IPS-18c (cell line): ENCODE measurements at regions not wholly inside any gene's neighbourhood (a gene's known extent, or its start where the extent isn't known, plus 50 kb on each side); places are given as distances from the start of the nearest gene placed in this dataset.
"Not testable (repeated sequence)": the region's sequence is repeated elsewhere in the genome, so short reads cannot be mapped to it uniquely, and the experiment has no call there.

Source experiments
- H3K4me3 ChIP-seq: 2 replicates; pipeline ENCODE4 v1.7.0; 2013; ENCODE audit warnings: low read depth, mild to moderate bottlenecking, low read length, moderate library complexity; ENCODE audit not compliant: insufficient read depth
- H3K9me3 ChIP-seq: one replicate; pipeline ENCODE4 v1.6.1; 2013; ENCODE audit warnings: mild to moderate bottlenecking, low read length, moderate library complexity; ENCODE audit not compliant: control insufficient read depth, insufficient read depth

DNA sequence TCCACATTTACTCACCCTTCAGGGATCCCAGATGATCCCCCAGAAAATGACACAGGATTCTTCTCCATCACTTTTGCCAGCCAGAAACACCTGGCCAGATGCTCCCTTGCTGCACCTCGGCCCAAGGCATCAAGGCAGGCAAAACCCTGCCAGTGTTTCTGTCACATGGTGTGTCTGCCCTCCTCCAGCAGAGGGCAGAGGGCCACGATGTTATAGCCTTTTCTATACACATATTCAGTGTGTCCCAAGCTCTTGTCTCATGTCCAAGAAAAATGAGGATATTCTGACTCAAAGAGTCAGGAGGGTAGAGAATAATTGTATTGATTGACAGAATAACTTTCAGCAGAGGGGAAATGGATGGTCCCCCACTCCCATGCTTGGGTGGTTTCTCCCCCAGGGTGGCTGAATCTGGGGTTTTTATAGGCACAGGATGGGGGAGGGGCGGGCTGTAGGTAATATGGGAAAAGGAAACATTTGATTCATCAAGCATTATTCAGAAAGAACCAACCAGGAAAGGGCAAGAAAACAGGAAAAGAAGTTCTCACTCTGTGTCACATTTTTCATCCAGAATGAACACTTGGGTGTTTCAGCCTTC is 933.9 kb downstream of the TRIB2 start:
- Histone ChIP-seq H3K9me3 (peaks cover 2% of the 10 kb centered on the region), H3K4me3 (no peak overlapping the region)

DNA sequence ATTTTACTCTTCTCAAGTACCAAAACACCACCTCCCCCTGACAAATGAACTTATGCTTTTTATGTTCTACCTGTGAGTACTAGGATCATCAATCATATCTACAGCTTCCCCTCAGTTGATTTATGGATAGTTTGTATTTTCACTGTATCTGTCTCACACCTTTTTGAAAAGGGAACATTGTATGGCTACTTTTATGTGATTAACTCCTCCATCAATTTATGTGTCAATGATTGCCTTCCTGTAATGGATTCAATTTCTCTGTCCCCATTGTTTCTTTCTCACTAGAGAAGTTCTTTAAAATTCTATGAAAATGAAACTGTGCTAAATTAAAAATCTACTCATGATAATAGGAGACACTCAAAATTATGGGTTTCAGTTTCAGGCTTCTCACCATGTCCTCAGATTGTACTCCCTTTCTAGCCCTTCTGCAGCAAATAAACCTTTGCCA is 935.0 kb downstream of the TRIB2 start:
- H3K9me3 ChIP-seq: peaks cover 2% of the 10 kb centered on the region

DNA sequence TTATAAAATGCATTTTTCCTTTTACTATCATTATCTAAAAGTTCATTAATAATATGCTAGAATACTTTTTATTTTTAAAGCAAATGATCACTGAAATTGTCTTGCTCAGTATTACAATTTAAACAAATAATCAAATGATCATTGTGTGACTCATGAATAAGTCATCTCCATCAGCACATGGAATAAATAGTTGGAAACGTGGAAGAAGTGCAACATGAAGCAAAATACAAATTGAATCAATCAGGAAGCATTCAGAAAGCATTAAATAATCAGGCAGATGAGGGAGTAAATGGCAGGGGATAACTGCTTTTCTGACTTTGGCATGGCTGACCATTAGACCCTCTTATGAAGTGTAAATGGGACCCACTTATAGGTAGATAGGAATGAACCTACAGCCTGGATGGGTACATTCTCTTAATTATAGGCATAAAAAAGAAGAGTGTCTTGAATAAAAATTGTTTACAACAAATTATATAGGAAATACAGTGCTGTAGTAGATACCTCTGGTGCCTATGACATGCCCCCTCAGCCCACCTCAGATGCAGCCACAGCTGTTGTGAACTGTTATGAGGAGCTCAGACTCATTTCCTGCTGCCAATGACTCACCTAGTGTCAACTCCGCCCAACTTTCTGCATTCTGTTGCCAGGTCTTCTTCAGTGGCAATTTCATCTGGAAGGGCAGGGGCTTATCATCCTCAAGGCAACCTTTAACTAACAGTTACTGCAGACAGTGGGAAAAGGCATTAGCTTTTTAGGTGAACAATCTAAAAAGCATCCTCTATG is 936.0 kb downstream of the TRIB2 start:
- peaks cover 2% of the 10 kb centered on the region for H3K9me3 ChIP-seq

More for the DNA sequence above, 935.0 kb downstream of the TRIB2 start:
- no peak overlapping the region for H3K4me3 ChIP-seq

DNA sequence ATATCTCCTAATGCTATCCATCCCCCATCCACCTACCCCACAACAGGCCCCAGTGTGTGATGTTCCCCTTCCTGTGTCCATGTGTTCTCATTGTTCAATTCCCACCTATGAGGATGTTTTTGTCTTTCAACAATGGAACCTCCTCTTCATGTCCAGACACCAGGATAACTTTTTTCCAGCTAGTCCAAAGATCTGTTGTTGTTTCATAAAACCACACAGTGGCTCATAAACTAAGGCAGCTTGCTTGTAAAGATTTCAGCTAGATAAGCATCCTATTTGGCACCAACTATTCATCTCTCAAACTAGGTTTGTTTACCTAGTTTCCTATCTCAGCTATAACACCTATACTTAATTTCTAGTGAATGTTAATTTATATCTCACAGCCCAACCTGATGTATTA is 937.7 kb downstream of the TRIB2 start:
- H3K4me3 ChIP-seq: no peak overlapping the region

More for the DNA sequence above, 936.0 kb downstream of the TRIB2 start:
- no peak overlapping the region for H3K4me3 ChIP-seq

DNA sequence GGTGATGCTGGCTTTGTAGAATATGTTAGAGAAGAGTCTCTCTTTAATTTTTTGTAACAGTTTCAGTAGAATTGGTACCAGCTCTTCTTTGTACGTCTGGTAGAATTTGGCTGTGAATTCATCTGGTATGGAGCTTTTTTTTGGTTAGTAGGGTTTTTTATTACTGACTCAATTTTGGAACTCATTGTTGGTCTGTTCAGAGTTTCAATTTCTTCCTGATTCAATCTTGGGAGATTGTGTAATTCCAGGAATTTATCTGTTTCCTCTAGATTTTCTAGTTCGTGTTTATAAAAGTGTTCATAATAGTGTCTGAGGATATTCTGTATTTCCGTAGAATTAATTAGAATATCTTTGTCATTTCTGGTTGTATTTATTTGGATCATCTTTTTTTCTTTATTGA is 943.5 kb downstream of the TRIB2 start:
- H3K4me3 ChIP-seq: no peak overlapping the region
- no peaks in the 10 kb centered on the region for H3K9me3 ChIP-seq

More for the DNA sequence above, 937.7 kb downstream of the TRIB2 start:
- H3K9me3 ChIP-seq: peaks cover 2% of the 10 kb centered on the region

DNA sequence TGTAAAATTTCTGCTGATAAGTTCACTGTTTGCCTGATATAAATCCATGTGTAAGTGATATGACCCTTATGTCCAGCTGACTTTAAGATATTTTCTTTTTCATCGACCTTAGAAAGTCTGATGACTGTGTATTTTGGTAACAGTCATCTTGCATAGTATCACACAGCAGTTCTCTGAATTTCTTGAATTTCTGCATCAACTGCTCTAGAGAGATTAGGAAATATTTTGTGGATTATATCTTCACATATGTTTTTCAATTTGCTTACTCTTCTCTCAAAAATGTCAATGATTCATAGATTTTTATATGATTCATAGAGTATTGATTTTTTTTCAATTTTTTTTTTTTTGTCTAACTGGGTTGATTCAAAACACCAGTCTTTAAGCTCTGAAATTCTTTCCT is 945.3 kb downstream of the TRIB2 start:
- Histone ChIP-seq H3K4me3 (no peak overlapping the region), H3K9me3 (no peaks in the 10 kb centered on the region)

DNA sequence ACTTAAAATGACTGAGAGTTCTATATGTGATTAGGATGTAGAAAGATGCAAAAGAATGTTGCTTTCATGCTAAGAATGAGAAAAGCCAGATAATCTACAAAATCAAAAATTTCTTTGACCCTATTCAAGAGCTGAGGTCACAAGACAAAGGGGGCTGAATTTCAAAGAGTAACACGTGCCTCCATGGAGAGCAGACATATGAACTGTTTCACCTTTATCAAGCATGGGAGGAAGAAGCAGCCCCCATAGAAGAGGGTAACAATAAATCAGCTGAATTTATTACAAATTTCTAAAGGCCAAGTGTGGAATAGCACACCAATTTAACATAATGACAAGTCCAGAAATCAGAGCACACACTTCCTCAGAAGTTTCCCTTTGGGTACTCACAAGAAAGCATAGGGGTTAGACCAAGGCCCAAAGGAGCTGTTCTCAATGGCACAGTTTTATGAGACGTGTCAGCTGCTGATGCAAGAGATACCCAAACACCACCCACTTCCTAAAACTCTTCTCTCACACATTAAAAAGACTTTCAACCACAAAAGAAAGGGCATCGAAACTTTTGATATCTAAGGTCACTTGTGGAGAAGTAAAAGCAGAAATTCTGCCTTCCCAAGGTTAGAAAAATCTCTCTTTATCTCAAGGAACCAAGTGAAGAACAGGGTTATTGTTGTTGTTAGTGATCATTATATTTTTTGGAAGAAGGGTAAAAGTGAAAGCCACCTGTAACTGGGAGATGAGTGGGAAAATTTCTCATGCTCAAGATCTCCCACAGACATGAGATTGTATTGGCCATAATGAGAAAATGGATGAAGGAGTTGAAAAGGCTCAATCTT is 950.1 kb downstream of the TRIB2 start:
- H3K9me3 ChIP-seq: no peaks in the 10 kb centered on the region
- no peak overlapping the region for H3K4me3 ChIP-seq

DNA sequence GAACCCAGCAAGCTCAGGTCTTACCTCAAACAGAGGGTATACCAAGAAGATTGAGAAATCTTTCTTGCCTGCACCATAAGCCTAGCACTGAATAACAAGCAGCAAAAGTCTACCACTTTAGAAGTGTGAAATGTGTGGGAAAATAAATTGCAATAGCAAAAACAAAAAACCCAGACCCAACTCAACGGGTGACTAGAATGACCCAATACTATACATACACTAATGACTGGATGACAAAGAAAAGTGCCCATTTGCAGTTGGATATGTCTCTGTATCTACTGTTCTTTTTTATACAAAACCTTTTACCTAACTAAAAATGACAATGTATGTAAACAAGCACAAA is 950.6 kb downstream of the TRIB2 start:
- Histone ChIP-seq H3K9me3 (peaks cover 2% of the 10 kb centered on the region), H3K4me3 (no peak overlapping the region)

DNA sequence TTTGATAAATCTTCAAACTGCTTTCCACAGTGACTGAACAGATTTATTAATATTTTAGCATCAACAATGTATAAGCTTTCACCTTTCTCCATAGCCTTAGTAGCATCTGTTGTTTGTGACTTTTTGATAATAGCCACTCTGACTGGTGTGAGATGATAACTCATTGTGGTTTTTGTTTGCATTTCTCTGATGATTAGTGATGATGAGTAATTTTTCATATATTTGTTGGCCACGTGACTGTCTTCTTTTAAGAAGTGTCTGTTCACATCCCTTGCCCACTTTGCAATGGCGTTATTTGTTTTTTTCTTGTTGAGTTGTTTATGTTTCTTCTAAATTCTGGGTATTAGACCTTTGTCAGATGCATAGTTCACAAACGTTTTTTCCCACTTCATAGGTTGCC is 952.9 kb downstream of the TRIB2 start:
- Histone ChIP-seq H3K4me3 (no peak overlapping the region), H3K9me3 (peaks cover 2% of the 10 kb centered on the region)

DNA sequence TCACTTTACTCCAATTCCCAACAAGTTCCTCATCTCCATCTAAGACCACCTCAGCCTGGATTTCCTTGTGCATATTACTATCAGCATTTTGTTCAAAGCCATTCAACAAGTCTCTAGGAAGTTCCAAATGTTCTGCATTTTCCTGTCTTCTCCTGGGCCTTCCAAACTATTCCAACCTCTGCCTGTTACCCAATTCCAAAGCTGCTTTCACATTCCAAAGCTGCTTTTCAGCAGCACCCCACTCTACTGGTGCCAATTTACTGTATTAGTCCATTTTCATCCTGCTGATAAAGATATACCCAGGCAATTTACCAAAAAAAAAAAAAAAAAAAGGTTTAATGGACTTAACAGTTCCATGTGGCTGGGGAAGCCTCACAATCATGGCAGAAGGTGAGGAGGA is 957.1 kb downstream of the TRIB2 start:
- H3K4me3 ChIP-seq, H3K9me3 ChIP-seq: not testable (repeated sequence)

DNA sequence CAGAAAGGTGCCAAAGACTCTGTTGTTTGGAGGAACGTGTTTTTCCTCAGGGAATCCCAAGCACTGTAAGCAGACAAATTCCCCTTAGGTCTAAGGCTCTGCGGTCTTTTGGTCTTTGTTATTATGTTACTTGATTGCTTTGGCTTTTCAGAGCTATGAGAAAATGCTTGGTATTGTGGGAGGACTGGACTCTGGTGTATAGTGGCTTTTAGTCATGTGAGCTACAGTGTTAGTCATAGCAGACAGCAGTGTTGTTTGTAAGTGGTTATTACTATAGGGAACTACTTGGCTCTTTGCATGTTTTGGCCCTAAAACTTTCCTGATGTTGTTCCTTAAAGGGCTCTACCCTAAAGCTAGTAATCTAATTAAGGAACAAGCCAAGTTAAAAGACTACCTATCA is 956.2 kb upstream of the LRATD1 start:
- Histone ChIP-seq H3K4me3 (no peak overlapping the region), H3K9me3 (peaks cover 2% of the 10 kb centered on the region)

DNA sequence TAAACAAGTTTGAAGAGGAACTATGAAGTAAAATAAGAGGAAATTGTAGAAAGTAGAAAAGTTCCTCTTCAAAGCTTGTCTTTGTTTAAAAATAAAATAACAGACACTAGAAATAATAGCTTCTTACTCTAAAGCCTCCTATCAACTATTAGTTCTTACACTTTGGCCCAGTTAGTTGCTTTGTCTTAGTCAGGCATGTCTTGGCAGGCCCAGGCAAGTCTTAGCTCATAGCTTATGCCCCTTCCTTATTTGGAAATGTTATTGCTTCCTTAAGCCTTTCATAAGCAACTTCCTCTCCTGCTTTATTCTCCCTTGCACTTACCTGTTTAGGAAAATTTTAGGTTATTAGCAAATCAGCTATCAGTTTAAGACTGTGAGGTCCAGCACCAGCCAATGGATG is 950.6 kb upstream of the LRATD1 start:
- Histone ChIP-seq H3K4me3 (no peak overlapping the region), H3K9me3 (peaks cover 2% of the 10 kb centered on the region)

DNA sequence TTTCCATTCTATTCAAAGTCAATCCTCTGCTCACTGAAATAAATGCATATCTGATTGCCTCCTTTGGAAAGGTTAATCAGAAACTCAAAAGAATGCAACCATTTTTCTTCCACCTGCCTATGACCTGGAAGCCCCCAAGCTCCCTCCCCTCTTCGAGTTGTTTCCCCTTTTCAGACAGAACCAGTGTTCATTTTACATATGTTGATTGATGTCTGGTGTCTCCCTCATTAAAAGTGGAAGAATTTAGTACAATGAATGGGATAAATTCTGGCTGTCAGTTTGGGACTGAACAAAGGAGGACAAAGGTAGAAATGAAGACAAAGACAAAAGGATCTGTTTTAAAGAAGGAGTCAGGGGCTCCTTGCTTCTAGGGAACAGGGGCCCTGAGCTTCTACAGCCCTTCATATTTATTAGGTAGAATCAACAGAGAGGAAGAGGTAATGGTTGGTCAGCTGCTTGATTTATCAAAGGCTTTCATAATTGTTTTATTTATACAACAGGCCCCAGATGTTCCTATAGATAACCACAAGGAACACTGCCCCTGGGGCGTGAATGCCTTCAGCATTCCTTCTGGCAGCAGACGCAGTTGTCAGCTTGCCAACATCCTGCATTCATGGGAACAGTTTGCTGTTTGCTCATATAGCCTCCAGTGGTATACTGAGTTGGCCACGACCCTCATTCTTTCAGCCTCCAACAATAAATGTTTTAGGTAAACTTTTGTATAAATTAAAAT is 949.8 kb upstream of the LRATD1 start:
- no peak overlapping the region for H3K4me3 ChIP-seq
- H3K9me3 ChIP-seq: peaks cover 2% of the 10 kb centered on the region

DNA sequence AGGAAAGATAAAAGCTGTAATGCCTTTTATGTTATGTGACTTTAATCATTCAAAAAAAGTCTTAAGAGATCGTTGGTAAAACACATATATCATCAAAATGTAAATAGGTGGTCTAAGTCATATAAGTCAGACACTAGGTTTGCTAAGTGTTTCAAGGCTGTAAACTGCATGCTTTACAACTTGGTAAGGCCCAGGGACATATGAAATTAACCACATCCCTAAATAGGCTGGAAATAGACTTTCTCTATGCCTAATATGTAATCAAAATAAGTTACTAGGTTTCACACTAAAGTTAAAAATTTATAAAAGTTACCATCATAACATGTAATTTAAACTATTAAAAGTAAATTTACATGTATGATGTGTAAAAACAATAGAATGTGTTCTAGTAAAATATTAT is 946.3 kb upstream of the LRATD1 start:
- H3K4me3 ChIP-seq: no peak overlapping the region
- H3K9me3 ChIP-seq: peaks cover 2% of the 10 kb centered on the region

DNA sequence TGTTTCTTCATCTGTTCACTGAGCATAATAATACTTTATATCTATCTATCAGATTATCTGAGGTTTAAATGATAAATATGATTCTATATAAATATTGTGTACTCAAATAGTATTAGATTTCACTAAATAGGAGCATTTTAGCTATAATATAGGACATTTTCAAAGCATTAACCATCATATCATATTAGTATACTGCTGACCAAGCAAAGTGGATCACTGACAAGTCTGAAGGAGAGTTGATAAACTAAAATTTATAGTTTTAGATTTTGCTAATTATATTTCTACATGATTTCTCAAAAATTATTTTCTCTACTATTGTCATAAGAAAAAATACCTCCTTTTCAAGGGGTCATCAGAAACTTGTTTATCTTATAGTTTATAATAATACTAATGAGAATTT is 937.8 kb upstream of the LRATD1 start:
- no peaks in the 10 kb centered on the region for H3K9me3 ChIP-seq
- no peak overlapping the region for H3K4me3 ChIP-seq

DNA sequence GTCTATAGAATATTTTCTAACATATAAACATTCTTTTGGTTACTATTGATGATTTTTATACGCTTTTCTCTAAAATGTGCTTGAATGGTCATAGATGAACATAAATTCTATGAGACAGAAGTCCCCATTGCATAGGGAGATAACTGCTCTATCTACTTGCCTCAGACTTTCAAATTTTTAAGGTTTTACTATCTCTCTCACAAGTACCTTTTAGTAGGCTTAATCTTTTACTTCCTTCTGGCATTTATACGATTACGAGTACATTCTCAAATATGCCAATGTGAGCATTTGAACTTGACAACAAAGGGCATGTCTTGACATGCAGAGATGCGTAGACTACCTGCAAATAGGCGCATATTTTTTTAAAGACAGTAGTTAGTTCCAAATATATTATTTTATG is 935.9 kb upstream of the LRATD1 start:
- Histone ChIP-seq H3K4me3 (no peak overlapping the region), H3K9me3 (no peaks in the 10 kb centered on the region)

DNA sequence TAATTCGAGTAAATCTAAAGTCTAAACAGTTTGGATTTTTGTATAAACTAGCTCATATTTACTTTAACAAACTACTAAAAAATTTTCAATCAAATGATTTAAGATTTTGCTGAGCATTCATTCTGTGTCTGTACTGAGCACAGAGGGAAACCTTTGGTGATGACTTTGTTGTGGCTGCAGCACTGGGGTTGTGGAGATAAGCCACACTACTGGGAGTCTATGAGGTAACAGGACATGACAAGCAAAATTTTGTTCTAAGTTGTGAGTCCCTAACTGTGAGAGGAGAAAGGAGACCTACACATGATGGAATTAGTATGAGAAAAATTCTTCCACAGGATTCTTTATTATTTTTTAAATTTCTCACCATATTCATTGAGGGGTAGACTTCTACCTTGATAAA is 933.7 kb upstream of the LRATD1 start:
- Histone ChIP-seq H3K9me3 (no peaks in the 10 kb centered on the region), H3K4me3 (no peak overlapping the region)
